AG04450 (cell line): ENCODE measurements at regions not wholly inside any gene's neighbourhood (a gene's known extent, or its start where the extent isn't known, plus 50 kb on each side); places are given as distances from the start of the nearest gene placed in this dataset.

Source experiments
- CTCF ChIA-PET: fragments of 300-600, 350-600 bp; formaldehyde crosslinking; extraction: SDS; loops from one replicate; lab custom pipeline; 2022; ENCODE audit warnings: antibody characterized with exemption, inconsistent platforms; lab: Charles Lee
- POLR2A ChIA-PET: fragments of 350-600 bp; formaldehyde crosslinking; extraction: SDS; loops from one replicate; lab custom pipeline; 2021; ENCODE audit warnings: antibody characterized with exemption, inconsistent platforms; lab: Yijun Ruan, JAX
- DNase-seq: peaks from one replicate; pipeline ENCODE4 v3.0.0-alpha.2; 2011; ENCODE audit warnings: low read depth, low spot score
- H3K27ac ChIP-seq: one replicate; pipeline ENCODE4 v1.5.1; 2012; ENCODE audit warnings: low read depth, low read length, control low read depth
- H3K27me3 ChIP-seq: one replicate; pipeline ENCODE4 v1.6.0; 2012; ENCODE audit warnings: low read length; ENCODE audit not compliant: control insufficient read depth, insufficient read depth
- H3K4me3 ChIP-seq: 2 replicates; pipeline ENCODE4 v1.5.1; 2011; ENCODE audit warnings: mild to moderate bottlenecking, low read depth, low read length, control low read depth
- H3K9me3 ChIP-seq: 2 replicates; pipeline ENCODE4 v1.5.1; 2012; ENCODE audit warnings: low read length; ENCODE audit not compliant: control insufficient read depth, insufficient read depth
- CTCF ChIP-seq: IDR thresholded peaks from 2 replicates; pipeline ENCODE4 v1.5.1; 2011; ENCODE audit warnings: low read depth, low read length, control low read depth, inconsistent platforms

GRCh38 chr14:100988411-100988900, 84.9 kb upstream of the RTL1 start:
- no peak overlapping the region for H3K27ac ChIP-seq
- ChIA-PET CTCF (no interaction called here), POLR2A (no interaction called here)
- H3K27me3 ChIP-seq: no peaks in the 10 kb centered on the region
- TF ChIP-seq CTCF: no peak
- no peak for DNase-seq
- H3K4me3 ChIP-seq: no peak overlapping the region
- no peaks in the 10 kb centered on the region for H3K9me3 ChIP-seq

GRCh38 chr14:100988956-100989355, 85.4 kb upstream of the RTL1 start:
- no peak for TF ChIP-seq CTCF
- ChIA-PET POLR2A (no interaction called here), CTCF (no interaction called here)
- Histone ChIP-seq H3K27ac (no peak overlapping the region), H3K4me3 (no peak overlapping the region), H3K9me3 (no peaks in the 10 kb centered on the region), H3K27me3 (no peaks in the 10 kb centered on the region)
- DNase-seq: no peak

DNA sequence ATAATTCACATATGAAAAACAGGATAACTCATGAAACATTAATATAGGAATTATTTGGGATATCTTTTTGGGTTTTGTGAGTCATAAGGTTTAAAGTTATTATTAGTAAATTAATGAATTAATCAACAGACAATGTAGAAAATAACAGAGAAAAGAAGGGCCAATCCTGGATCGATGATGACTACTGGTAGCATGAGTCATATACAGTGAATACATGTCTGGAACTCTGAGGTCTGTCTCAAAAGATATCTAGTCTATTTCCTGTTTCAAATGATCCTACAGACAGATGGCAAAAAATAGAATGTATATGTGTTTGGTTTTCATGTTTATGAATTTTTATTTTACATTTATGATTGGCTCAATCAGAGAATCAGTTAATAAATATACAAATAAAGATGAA, 86.4 kb upstream of the RTL1 start:
- Histone ChIP-seq H3K27ac (no peak overlapping the region), H3K4me3 (no peak overlapping the region), H3K27me3 (no peaks in the 10 kb centered on the region), H3K9me3 (no peaks in the 10 kb centered on the region)
- ChIA-PET POLR2A (no interaction called here), CTCF (no interaction called here)
- TF ChIP-seq CTCF: no peak
- no peak for DNase-seq

GRCh38 chr14:100994082-100994481, 90.6 kb upstream of the RTL1 start:
- ChIA-PET CTCF (no interaction called here), POLR2A (no interaction called here)
- Histone ChIP-seq H3K27me3 (no peaks in the 10 kb centered on the region), H3K27ac (no peak overlapping the region), H3K4me3 (no peak overlapping the region), H3K9me3 (no peaks in the 10 kb centered on the region)
- no peak for TF ChIP-seq CTCF
- no peak for DNase-seq

GRCh38 chr14:100994756-100995330, 91.3 kb upstream of the RTL1 start:
- H3K4me3 ChIP-seq: no peak overlapping the region
- no peaks in the 10 kb centered on the region for H3K9me3 ChIP-seq
- no peaks in the 10 kb centered on the region for H3K27me3 ChIP-seq
- ChIA-PET POLR2A (no interaction called here), CTCF (interaction anchor here (0.6 to 0.9 kb wide), 3 partner anchors 8 to 633 kb away, joined by 3 to 7 read pairs (median 3); no protein-coding TSS in a partner anchor)
- DNase-seq: no peak
- TF ChIP-seq CTCF: no peak
- no peak overlapping the region for H3K27ac ChIP-seq
